HCT116 (cell line): ENCODE measurements at regions not wholly inside any gene's neighbourhood (a gene's known extent, or its start where the extent isn't known, plus 50 kb on each side); places are given as distances from the start of the nearest gene placed in this dataset.

Source experiments
- CTCF ChIP-seq, 3 experiments: fragments of 200-600 bp in 1 of 3; sonication (generic) in 1 of 3; IDR thresholded peaks in 2 of 3; conservative IDR thresholded peaks in 1 of 3; 2 replicates each; pipeline ENCODE4 v1.5.1; 2012 to 2017; ENCODE audit warnings: low read depth in 2 of 3, low read length in 2 of 3, antibody characterized with exemption in 1 of 3, borderline replicate concordance in 1 of 3, control low read depth in 1 of 3, mild to moderate bottlenecking in 1 of 3, mixed read lengths in 1 of 3, mixed run types in 1 of 3, moderate library complexity in 1 of 3; ENCODE audit not compliant: insufficient read depth in 1 of 3
- EGR1 ChIP-seq: IDR thresholded peaks from 2 replicates; pipeline ENCODE4 v1.6.1; 2012; ENCODE audit warnings: low read depth
- EZH2 ChIP-seq: fragments of 200-600 bp; sonication (generic); IDR thresholded peaks from 2 replicates; pipeline ENCODE4 v1.6.1; 2017; ENCODE audit warnings: antibody characterized with exemption, mixed run types
- EZH2phosphoT487 ChIP-seq: fragments of 200-600 bp; IDR thresholded peaks from 2 replicates; pipeline ENCODE4 v1.6.1; 2018; ENCODE audit warnings: antibody characterized with exemption, borderline replicate concordance
- POLR2A ChIP-seq: IDR thresholded peaks from 2 replicates; pipeline ENCODE4 v1.7.0; 2011; ENCODE audit warnings: borderline replicate concordance; ENCODE audit not compliant: insufficient read depth, insufficient read length; ENCODE audit errors: extremely low read depth
- POLR2AphosphoS5 ChIP-seq: IDR thresholded peaks from 2 replicates; pipeline ENCODE4 v1.6.1; 2011; ENCODE audit warnings: mild to moderate bottlenecking, low read depth, low read length, moderate library complexity
- SIN3A ChIP-seq: IDR thresholded peaks from 2 replicates; pipeline ENCODE4 v1.6.1; 2012; ENCODE audit warnings: low read depth
- SP1 ChIP-seq: IDR thresholded peaks from 2 replicates; pipeline ENCODE4 v1.6.1; 2012; ENCODE audit warnings: low read depth
- SRF ChIP-seq: IDR thresholded peaks from 2 replicates; pipeline ENCODE4 v1.6.1; 2012; ENCODE audit warnings: low read depth
- YY1 ChIP-seq: IDR thresholded peaks from 2 replicates; pipeline ENCODE4 v1.6.1; 2011; ENCODE audit warnings: low read length, low read depth, moderate library complexity, mild to moderate bottlenecking; ENCODE audit not compliant: insufficient replicate concordance; ENCODE audit errors: extremely low read depth
- ZNF274 ChIP-seq: fragments of 200-500 bp; sonication (Bioruptor generic); IDR thresholded peaks from 2 replicates; pipeline ENCODE4 v1.6.1; 2014; ENCODE audit warnings: mild to moderate bottlenecking, low read depth, low read length, inconsistent platforms
- TF ChIP-seq, protein P1 (sequence below): IDR thresholded peaks from 2 replicates; pipeline ENCODE4 v1.6.1; 2012
- TF ChIP-seq, protein P2 (sequence below): IDR thresholded peaks from 2 replicates; pipeline ENCODE4 v1.6.1; 2012
- TF ChIP-seq, protein P3 (sequence below): IDR thresholded peaks from 2 replicates; pipeline ENCODE4 v1.6.1; 2012; ENCODE audit warnings: low read depth

DNA sequence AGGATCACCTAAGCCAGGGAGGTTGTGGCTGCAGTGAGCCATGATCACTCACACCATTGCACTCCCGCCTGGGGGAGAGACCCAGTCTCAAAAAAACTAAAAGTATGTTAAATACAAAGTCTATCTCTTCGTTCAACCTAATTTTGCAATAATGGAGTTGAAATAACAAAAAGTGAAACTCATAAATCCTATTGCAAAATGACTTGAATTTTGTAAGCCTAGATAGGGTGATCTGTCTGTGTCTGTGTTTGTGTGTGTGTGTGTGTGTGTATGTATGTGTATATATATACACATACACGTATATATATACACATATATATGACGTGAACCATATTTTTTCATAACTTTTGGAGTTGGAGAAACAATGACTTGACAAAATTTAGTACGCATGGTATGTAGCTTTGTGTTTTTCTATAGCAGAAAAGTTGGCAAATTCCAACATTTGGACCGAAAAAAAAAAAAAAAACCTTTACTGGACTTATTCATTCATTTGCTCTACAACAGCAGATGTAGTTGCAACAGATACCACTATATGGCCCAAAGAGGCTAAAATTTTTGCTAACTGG lies 76.9 kb upstream of the CDH6 start:
- no peak for TF ChIP-seq EZH2
- TF ChIP-seq ZNF274: no peak
- TF ChIP-seq SIN3A: no peak
- no peak for TF ChIP-seq CTCF (IDR thresholded peaks at IDR 0.05 in 2 of 3, conservative IDR thresholded peaks at IDR 0.05 in 1 of 3; ENCODE audit: borderline replicate concordance in 1 of 3, insufficient read depth in 1 of 3, low read depth in 2 of 3, low read length in 2 of 3)
- TF ChIP-seq YY1: no peak
- TF ChIP-seq POLR2AphosphoS5: no peak
- TF ChIP-seq POLR2A: no peak
- TF ChIP-seq, protein P1, sequence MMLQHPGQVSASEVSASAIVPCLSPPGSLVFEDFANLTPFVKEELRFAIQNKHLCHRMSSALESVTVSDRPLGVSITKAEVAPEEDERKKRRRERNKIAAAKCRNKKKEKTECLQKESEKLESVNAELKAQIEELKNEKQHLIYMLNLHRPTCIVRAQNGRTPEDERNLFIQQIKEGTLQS: no peak
- TF ChIP-seq, protein P2, sequence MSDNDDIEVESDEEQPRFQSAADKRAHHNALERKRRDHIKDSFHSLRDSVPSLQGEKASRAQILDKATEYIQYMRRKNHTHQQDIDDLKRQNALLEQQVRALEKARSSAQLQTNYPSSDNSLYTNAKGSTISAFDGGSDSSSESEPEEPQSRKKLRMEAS: no peak
- no peak for TF ChIP-seq EGR1
- TF ChIP-seq, protein P3, sequence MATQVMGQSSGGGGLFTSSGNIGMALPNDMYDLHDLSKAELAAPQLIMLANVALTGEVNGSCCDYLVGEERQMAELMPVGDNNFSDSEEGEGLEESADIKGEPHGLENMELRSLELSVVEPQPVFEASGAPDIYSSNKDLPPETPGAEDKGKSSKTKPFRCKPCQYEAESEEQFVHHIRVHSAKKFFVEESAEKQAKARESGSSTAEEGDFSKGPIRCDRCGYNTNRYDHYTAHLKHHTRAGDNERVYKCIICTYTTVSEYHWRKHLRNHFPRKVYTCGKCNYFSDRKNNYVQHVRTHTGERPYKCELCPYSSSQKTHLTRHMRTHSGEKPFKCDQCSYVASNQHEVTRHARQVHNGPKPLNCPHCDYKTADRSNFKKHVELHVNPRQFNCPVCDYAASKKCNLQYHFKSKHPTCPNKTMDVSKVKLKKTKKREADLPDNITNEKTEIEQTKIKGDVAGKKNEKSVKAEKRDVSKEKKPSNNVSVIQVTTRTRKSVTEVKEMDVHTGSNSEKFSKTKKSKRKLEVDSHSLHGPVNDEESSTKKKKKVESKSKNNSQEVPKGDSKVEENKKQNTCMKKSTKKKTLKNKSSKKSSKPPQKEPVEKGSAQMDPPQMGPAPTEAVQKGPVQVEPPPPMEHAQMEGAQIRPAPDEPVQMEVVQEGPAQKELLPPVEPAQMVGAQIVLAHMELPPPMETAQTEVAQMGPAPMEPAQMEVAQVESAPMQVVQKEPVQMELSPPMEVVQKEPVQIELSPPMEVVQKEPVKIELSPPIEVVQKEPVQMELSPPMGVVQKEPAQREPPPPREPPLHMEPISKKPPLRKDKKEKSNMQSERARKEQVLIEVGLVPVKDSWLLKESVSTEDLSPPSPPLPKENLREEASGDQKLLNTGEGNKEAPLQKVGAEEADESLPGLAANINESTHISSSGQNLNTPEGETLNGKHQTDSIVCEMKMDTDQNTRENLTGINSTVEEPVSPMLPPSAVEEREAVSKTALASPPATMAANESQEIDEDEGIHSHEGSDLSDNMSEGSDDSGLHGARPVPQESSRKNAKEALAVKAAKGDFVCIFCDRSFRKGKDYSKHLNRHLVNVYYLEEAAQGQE: no peak
- no peak for TF ChIP-seq SRF
- no peak for TF ChIP-seq SP1
- TF ChIP-seq EZH2phosphoT487: no peak
